Glutamatergic neuron (in vitro differentiated cells): ENCODE measurements at regions not wholly inside any gene's neighbourhood (a gene's known extent, or its start where the extent isn't known, plus 50 kb on each side); places are given as distances from the start of the nearest gene placed in this dataset.

Source experiments
- DNase-seq: peaks from one replicate; pipeline ENCODE4 v3.0.0; 2022
- H3K27ac Mint-ChIP-seq: one replicate; pipeline ENCODE4 v1.8.0; 2020; ENCODE audit warnings: mild to moderate bottlenecking, mixed read lengths, inconsistent platforms; ENCODE audit not compliant: unreplicated experiment
- H3K27me3 Mint-ChIP-seq: one replicate; pipeline ENCODE4 v1.8.0; 2020; ENCODE audit warnings: mild to moderate bottlenecking, moderate library complexity, mixed read lengths, inconsistent platforms; ENCODE audit not compliant: unreplicated experiment
- H3K36me3 Mint-ChIP-seq: one replicate; pipeline ENCODE4 v1.8.0; 2020; ENCODE audit warnings: mild to moderate bottlenecking, mixed read lengths, inconsistent platforms; ENCODE audit not compliant: unreplicated experiment
- H3K4me1 Mint-ChIP-seq: one replicate; pipeline ENCODE4 v1.8.0; 2020; ENCODE audit warnings: mild to moderate bottlenecking, low read depth, mixed read lengths, inconsistent platforms; ENCODE audit not compliant: unreplicated experiment
- H3K4me3 Mint-ChIP-seq: one replicate; pipeline ENCODE4 v1.8.0; 2020; ENCODE audit warnings: mild to moderate bottlenecking, mixed read lengths, inconsistent platforms; ENCODE audit not compliant: unreplicated experiment
- H3K9me3 Mint-ChIP-seq: one replicate; pipeline ENCODE4 v1.8.0; 2020; ENCODE audit warnings: mild to moderate bottlenecking, moderate library complexity, mixed read lengths, inconsistent platforms; ENCODE audit not compliant: unreplicated experiment
- TF ChIP-seq, protein P1 (sequence below): fragments of 200-600 bp; sonication (generic); IDR thresholded peaks from one replicate; pipeline ENCODE4 v1.5.0; 2021; ENCODE audit not compliant: partially characterized antibody, unreplicated experiment

DNA sequence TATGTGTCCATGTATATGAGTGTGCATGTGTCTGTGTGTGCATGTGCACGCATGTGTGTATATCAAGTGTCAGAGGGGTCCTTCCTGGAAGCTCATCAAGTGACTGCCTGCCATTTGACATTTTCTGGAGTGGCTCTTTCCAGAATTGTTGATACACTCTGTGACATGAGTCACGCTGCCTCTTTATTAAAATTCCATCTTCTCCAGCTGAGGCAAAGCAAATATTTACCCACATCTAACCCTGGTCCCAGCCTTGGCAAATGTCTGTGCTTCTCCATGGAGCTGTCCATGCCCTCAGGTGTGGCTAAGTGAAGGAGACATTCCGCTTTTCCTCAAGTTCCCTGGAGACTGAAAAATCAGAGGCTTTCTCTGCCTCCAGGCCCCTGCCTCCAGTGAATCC is 88.2 kb upstream of the MBNL2 start:
- TF ChIP-seq, protein P1, sequence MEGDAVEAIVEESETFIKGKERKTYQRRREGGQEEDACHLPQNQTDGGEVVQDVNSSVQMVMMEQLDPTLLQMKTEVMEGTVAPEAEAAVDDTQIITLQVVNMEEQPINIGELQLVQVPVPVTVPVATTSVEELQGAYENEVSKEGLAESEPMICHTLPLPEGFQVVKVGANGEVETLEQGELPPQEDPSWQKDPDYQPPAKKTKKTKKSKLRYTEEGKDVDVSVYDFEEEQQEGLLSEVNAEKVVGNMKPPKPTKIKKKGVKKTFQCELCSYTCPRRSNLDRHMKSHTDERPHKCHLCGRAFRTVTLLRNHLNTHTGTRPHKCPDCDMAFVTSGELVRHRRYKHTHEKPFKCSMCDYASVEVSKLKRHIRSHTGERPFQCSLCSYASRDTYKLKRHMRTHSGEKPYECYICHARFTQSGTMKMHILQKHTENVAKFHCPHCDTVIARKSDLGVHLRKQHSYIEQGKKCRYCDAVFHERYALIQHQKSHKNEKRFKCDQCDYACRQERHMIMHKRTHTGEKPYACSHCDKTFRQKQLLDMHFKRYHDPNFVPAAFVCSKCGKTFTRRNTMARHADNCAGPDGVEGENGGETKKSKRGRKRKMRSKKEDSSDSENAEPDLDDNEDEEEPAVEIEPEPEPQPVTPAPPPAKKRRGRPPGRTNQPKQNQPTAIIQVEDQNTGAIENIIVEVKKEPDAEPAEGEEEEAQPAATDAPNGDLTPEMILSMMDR, result no peak
- H3K9me3 Mint-ChIP-seq, result no peaks in the 10 kb centered on the region
- H3K4me3 Mint-ChIP-seq, result no peak overlapping the region
- H3K27me3 Mint-ChIP-seq, result peaks cover 2% of the 10 kb centered on the region
- no peak for DNase-seq
- H3K4me1 Mint-ChIP-seq, result peaks cover 5% of the 10 kb centered on the region
- H3K36me3 Mint-ChIP-seq, result no peaks in the 10 kb centered on the region
- no peak overlapping the region for H3K27ac Mint-ChIP-seq

DNA sequence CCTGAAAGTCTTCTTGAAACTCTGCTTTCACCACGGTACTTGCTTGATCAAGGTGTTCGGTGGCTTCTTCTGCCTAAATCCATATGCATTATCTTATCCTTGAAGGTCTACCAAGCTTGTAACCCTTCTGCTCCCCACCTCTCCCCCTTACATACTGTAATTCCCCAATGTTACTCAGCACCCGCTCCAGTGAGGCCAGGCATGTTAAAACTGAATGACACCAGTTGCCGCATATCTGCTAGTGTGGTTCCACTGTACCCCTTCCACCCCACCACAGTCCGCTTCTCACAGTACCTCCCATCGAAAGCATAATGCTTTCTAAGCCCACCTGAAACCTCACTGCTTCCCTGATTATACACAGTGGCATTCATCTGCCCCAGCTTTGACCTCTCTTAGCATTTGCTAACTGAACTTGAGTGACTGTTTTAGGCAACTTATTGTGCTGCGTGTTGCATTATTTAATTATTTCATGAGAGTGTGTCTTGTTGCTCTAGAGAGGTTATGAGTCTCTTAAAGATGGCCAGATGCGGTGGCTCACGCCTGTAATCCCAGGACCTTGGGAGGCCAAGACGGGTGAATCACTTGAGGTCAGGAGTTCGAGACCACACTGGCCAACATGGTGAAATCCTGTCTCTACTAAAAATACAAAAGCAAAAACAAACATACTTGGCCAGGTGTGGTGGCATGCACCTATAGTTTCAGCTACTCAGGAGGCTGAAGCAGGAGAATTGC is 87.6 kb upstream of the MBNL2 start:
- H3K27ac Mint-ChIP-seq, result no peak overlapping the region

DNA sequence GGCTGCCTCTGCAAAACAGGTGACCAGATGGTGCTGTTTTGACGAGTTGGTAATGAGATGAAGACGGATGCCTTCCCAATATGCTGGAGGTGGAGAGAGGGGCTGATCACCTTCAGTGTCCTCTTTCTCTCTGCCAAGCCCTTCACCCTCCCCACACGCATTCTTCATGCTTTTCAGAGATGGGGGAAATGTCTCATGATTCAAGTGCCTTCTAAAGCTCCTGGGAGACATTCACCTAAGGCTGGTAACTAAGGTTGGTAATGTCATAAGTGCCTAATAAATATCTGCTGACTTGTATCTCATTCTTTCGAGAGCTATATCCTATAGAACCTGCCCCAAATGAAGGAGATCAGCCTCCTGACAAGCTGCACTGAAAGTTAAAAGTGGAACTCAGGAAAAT is 86.2 kb upstream of the MBNL2 start:
- DNase-seq, result no peak
- Mint-ChIP-seq H3K4me3 (no peak overlapping the region), H3K27me3 (peaks cover 2% of the 10 kb centered on the region), H3K36me3 (no peaks in the 10 kb centered on the region), H3K27ac (no peak overlapping the region), H3K9me3 (no peaks in the 10 kb centered on the region), H3K4me1 (peaks cover 12% of the 10 kb centered on the region)
- TF ChIP-seq, protein P1, result no peak

More for the DNA sequence above, 87.6 kb upstream of the MBNL2 start:
- peaks cover 2% of the 10 kb centered on the region for H3K27me3 Mint-ChIP-seq
- peaks cover 5% of the 10 kb centered on the region for H3K4me1 Mint-ChIP-seq
- no peak for DNase-seq
- no peaks in the 10 kb centered on the region for H3K9me3 Mint-ChIP-seq
- TF ChIP-seq, protein P1, result no peak
- H3K4me3 Mint-ChIP-seq, result no peak overlapping the region
- H3K36me3 Mint-ChIP-seq, result no peaks in the 10 kb centered on the region

DNA sequence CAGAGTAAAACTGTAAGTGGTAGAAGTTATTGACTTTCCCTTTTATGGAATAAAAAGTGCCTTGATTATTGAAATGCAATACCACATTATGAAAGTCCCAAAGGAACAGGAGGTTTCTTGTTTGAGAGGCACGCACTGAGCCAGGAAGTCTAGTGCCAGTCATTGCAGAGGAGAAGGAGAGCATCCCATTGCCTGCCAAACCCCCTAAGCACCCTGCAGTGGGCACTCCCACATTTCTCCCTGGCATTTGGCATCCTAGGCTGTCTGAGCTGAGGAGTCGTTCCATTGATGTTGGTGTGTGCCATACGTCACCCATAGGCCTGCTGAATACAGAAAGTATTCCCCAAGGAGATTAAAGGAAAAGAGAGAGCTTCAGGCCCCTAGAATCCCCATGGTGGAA is 85.7 kb upstream of the MBNL2 start:
- Mint-ChIP-seq H3K4me1 (peaks cover 12% of the 10 kb centered on the region), H3K36me3 (no peaks in the 10 kb centered on the region), H3K27me3 (peaks cover 2% of the 10 kb centered on the region), H3K27ac (no peak overlapping the region), H3K9me3 (no peaks in the 10 kb centered on the region), H3K4me3 (no peak overlapping the region)
- DNase-seq, result no peak
- TF ChIP-seq, protein P1, result no peak

DNA sequence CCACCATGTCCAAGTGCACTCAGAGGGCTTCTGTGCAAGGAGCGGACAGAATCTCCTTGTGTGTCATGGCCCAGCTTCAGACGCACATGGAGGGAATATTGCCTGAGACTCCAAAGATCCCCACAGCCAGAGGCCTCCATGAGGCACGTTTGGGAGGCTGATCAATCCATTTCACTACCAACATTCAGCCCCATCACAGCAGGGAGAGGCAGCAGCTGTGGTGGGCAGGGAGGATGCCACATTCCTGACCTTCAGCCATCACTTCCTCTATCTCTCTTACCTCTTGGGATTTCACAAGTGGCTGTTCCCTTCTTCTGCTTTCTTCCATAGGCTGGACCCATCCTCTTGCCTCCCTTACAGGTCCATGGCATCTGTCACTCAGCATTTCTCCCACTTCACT is 82.4 kb upstream of the MBNL2 start:
- no peak for DNase-seq
- Mint-ChIP-seq H3K9me3 (no peaks in the 10 kb centered on the region), H3K27me3 (peaks cover 7% of the 10 kb centered on the region), H3K4me3 (no peak overlapping the region), H3K4me1 (peaks cover 16% of the 10 kb centered on the region), H3K36me3 (no peaks in the 10 kb centered on the region), H3K27ac (no peak overlapping the region)
- TF ChIP-seq, protein P1, result no peak
